ENCODE measurements at regions not wholly inside any gene's neighbourhood (a gene's known extent, or its start where the extent isn't known, plus 50 kb on each side); places are given as distances from the start of the nearest gene placed in this dataset.

DNA sequence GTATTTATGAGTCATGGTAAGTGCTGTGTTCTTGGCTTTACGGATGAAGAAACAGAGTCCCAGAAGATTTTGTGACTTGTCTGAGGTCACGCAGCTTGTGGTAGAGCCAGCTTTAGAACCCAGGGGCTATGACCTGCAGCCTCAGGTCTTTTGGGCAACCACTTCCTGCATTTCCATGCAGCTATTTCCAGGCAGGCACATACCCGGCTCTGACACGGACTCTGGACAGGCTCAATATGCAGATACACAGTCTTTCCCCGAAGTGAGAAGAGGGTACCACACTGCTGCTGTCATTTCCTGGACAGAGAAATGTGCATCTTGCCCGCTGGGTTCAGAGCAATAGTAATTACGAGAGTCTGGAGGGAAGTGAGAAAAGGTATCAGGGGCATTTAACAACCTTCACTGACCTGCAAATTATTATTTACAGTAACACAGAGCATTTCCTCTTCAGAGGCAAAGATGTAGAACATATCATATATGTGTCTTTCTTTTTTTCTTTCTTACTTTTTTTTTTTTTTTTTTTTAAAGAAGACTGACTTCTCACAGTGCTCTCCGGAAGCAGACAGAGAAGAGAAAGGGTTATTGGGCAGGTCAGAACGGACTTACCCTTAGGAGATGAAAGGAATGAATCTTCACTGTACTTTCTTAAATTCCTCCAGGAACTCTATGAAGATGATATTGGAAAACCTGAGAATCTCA, 185.1 kb downstream of the CLIC5 start:
- in situ Hi-C loops (cut with MboI; ENCODE audit: low sequenced_read_pairs), result no loop called here

- in situ Hi-C loops (cut with MboI; ENCODE audit: low sequenced_read_pairs), result no loop called here
Measured at GRCh38 chr6:45829873-45830272, 185.8 kb downstream of the CLIC5 start.

DNA sequence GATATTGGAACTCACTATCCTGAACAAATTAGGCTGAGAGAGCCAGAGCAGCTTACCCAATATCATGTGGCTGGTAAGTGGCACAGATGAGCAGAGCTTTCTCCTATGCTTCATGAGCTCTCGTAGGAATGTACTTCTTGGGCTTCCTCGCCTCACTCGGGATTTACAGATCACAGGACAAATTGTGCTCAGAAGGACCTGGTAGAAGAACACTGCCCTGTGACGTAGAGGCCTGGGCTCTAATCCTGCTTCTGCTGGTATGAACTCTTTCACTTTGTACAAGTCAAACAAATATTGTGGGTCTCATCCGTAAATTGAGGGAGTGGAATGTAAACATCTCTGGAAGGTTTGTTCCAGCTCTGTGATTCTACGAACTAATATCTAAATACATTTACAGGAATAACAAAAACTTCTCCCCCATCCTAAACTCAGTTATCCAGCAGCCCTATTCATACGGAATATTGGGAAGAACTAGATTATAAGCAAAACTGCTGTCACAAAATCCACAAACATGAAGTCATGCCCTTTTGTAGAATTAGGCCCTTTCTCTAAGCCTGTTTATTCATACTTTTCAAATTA, 187.6 kb downstream of the CLIC5 start:
- in situ Hi-C loops (cut with MboI; ENCODE audit: low sequenced_read_pairs), result no loop called here

GRCh38 chr6:45822873-45823272, 192.8 kb downstream of the CLIC5 start:
- in situ Hi-C loops (cut with MboI; ENCODE audit: low sequenced_read_pairs), result no loop called here

DNA sequence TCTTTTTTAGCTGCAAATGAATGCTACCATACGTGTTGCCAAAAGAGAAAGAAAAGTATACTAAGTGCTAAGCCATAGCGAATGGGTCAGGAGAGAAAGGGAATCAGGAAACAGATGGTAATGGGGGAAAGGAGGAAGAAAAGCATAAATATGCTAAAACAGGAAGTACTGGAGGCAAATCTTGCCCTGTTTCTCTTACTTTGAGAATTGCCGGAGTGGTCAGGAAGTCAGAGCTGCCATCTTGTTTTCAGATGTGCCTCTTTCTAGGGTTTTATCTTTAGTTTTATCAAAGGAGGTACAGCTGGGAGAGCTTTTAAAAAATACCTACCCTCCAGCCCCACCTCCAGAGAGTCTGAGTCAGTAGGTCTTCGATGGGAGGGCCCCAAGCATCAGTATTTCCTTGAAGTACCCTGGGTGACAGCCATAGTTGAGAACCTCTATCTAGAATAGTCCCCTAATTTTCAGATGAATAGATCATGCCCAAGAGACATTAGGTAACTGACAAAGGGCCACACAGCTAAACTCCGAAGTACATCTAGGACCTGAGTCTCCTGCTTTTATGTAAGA, 193.3 kb downstream of the CLIC5 start:
- in situ Hi-C loops (cut with MboI; ENCODE audit: low sequenced_read_pairs), result no loop called here

GRCh38 chr6:45818655-45819054, 197.0 kb downstream of the CLIC5 start:
- in situ Hi-C loops (cut with MboI; ENCODE audit: low sequenced_read_pairs), result no loop called here

GRCh38 chr6:45816674-45817297, 198.9 kb downstream of the CLIC5 start:
- in situ Hi-C loops (cut with MboI; ENCODE audit: low sequenced_read_pairs), result no loop called here

GRCh38 chr6:45815466-45816125, 200.1 kb downstream of the CLIC5 start:
- in situ Hi-C loops (cut with MboI; ENCODE audit: low sequenced_read_pairs), result no loop called here

- in situ Hi-C loops (cut with MboI; ENCODE audit: low sequenced_read_pairs), result no loop called here
Measured at GRCh38 chr6:45814772-45815171, 200.9 kb downstream of the CLIC5 start.

DNA sequence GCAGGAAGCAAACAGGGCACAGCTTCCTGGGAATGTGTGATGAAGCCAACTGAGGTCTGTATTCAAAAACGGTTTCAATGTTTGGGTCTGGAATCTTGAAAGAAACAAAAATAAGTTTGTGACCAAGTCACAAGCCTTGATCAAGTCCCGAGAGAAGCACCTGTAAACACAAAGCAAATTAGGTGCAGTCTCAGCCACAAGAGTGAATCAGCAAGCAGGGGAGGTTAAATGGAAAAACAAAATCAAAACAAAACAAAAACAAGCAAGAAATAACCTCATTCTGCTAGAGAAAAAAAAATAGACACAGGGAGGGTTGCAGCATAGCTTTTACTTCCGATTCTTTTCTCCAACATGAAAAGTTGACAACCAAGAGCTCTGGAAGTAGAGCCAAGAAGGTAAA, 201.7 kb downstream of the CLIC5 start:
- in situ Hi-C loops (cut with MboI; ENCODE audit: low sequenced_read_pairs), result no loop called here

DNA sequence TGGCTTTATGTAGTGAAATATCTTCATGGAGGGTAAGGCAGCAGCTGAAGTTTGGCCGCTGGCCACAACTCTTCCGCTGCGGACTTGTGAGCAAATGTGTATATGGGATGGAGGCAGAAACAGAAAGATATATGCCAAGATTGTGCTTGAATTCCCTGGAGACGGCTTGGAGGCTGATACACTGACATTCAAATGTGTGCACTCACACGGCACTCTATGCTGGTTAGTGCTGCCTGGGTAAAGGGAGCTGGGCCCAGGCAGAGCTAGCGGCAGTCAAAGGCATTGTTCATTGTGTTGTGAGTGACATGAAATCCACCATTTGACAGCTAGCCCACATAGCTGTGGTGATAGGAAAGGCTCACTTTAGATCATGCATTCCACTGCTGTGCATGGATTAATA, 202.7 kb downstream of the CLIC5 start:
- in situ Hi-C loops (cut with MboI; ENCODE audit: low sequenced_read_pairs), result no loop called here

DNA sequence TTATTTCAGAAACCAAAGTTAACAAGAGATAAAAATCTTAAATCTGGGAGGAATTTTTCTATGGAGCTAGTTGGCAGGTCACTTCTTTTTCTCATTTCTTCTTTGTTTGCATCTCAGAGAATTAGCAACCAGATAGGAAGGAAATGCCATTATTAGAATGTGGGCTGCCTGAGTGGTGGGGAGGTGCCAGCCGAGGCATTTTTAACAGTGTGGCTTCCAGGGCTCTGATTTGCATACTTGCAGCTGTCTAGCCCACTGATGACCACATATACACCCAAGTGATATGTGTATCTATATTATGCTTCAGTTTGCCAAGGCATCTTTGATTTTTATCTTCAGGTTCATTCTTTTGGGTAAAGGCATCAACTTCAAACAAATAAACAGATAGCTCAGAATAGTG, 206.7 kb downstream of the CLIC5 start:
- in situ Hi-C loops (cut with MboI; ENCODE audit: low sequenced_read_pairs), result no loop called here

- in situ Hi-C loops (cut with MboI; ENCODE audit: low sequenced_read_pairs), result no loop called here
Measured at GRCh38 chr6:45808042-45808645, 207.5 kb downstream of the CLIC5 start.

DNA sequence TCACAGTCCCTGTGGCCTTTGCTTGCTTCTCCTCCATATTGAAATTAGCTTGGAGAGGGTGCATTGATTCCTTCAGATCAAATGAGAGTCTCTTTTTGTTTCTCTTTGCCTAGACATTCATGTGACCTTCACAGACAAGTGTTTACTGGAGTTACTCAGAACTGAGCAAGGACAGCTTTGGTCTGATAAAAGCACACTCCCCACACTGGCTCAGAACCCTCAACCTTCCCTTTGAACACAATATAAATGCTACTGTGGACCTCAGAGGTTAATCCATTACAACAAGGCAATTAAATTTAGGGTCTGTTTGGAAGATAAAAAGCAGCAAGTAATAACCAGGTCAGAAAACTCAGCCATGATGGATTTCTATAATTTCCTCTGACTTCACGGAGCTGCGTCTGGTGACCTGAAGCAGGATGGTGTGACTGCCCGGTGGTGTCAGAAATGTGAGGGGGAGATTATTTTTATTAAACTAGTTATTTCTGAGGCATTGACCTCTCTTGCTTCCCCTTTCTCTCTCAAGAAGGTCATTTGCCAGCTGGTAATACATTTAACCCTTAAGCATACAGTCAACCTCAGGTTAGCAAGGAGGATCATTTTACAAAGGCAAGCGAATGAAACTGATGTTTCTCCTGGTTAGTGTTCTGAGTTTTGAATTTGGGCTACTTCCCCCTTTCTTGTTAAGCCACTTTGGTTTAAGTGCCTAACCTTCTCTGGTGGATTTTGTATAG, 208.2 kb downstream of the CLIC5 start:
- in situ Hi-C loops (cut with MboI; ENCODE audit: low sequenced_read_pairs), result no loop called here

DNA sequence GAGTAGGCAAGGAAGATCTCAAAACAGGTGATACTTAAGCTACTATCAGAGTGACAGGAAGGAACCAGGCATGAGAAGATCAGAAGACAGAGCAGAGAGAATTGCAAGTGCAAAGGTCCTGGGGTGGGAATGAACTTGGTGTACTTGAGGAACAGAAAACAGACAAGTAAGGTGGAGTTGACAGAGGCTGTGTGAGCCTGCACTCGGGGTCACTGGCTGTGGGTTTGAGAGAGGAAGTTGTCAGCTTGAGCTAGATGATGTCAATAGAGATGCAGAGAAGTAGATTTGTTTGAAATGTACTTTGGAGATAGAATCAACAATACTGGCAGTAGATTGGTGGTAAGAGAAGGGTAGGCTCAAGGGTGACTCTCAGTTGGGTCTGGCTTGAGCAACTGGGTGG, 209.5 kb downstream of the CLIC5 start:
- in situ Hi-C loops (cut with MboI; ENCODE audit: low sequenced_read_pairs), result no loop called here

- in situ Hi-C loops (cut with MboI; ENCODE audit: low sequenced_read_pairs), result no loop called here
Measured at GRCh38 chr6:45803071-45803470, 212.6 kb downstream of the CLIC5 start.

DNA sequence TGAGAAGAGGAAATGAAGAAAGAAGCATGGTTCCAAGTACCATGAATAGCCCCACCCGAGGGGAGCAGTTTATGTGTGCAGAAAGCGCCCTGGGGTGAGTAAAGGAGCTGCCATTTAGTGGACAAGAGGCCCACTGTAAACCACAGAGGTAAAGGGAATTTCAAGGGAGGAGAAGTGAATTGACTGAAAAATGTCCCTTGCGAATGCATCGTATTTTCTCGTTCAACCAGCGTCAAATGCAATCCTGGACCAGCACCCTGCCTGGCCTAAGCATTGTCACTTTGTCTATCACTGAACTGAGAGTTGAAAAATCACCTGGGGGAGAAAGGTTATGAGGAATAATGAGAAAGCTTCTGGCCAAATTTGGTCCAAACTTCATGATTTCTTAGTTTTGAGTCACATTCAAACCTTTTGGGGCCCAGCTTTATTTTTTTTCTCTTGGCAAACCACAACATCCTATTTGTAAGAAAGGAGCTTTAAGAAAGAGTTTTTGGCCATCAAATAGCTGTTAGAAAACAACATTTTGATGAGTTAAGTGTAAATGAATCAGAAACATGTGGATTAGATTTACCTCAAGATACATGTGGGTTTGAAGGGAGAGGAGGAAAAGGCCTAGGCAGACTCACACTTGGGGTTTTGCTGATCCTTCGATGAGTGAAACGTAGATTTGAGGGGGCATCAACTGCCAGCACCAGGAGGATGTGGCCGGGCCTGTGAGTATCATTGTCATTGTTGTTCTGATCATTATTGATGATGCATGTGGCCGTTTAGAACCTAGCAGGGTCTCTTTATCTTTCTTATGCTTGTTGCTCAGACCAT, 214.0 kb downstream of the CLIC5 start:
- in situ Hi-C loops (cut with MboI; ENCODE audit: low sequenced_read_pairs), result no loop called here

GRCh38 chr6:45800911-45801310, 214.7 kb downstream of the CLIC5 start:
- in situ Hi-C loops (cut with MboI; ENCODE audit: low sequenced_read_pairs), result no loop called here

GRCh38 chr6:45795678-45796077, 220.0 kb downstream of the CLIC5 start:
- in situ Hi-C loops (cut with MboI; ENCODE audit: low sequenced_read_pairs), result no loop called here

DNA sequence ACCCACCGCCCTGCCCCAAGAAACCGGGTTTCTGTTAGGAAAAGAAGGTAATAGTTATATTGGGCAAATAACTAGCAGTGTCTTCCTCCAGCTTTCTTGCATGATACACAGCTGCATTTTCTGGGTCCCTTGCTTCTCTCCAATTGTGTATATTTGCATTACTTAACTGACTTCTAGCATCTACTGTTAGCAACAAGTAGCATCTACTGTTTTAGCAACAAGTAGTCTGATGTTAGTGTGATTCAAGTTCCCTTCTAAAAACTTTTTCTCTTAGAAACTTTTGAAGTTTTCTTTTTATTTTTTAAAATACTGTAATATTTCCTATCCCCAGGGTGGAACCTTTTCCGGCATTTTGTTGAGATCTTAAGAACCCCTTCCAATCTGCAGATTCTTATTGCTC, 221.2 kb downstream of the CLIC5 start:
- in situ Hi-C loops (cut with MboI; ENCODE audit: low sequenced_read_pairs), result no loop called here

Measured in HL-60/S4 treated with phorbol 12-myristate 13-acetate at 8.2 ng/mL for 4 days and 3 days (cell line).